ENCODE measurements at regions not wholly inside any gene's neighbourhood (a gene's known extent, or its start where the extent isn't known, plus 50 kb on each side); places are given as distances from the start of the nearest gene placed in this dataset.

DNA sequence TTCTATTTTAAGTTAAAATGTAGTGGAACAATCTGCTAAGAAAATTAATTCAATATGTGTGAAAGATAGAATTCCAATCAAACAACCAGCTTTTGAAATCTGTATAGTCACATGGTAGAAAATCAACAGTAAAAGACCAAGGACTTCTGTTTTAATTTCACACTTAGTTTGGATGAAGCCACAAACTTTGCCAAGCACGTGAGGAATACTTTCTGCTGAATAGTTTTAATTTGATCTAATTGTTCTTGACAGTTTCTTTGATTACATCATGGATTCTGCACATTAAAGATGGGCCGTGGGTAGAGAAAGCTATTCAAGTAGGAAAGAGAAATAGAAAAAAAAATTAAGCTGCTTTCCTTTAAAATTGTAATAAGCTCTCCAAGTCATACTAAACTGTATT is 137.9 kb upstream of the FAM241A start:
- TF ChIP-seq, protein P1, sequence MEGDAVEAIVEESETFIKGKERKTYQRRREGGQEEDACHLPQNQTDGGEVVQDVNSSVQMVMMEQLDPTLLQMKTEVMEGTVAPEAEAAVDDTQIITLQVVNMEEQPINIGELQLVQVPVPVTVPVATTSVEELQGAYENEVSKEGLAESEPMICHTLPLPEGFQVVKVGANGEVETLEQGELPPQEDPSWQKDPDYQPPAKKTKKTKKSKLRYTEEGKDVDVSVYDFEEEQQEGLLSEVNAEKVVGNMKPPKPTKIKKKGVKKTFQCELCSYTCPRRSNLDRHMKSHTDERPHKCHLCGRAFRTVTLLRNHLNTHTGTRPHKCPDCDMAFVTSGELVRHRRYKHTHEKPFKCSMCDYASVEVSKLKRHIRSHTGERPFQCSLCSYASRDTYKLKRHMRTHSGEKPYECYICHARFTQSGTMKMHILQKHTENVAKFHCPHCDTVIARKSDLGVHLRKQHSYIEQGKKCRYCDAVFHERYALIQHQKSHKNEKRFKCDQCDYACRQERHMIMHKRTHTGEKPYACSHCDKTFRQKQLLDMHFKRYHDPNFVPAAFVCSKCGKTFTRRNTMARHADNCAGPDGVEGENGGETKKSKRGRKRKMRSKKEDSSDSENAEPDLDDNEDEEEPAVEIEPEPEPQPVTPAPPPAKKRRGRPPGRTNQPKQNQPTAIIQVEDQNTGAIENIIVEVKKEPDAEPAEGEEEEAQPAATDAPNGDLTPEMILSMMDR (IDR thresholded peaks at IDR 0.05 in 4 of 5, conservative IDR thresholded peaks at IDR 0.05 in 1 of 5): no peak
- no peak for TF ChIP-seq POLR2A (IDR thresholded peaks at IDR 0.05)
